Dedifferentiated amniotic fluid mesenchymal stem cell (primary cell): ENCODE measurements at regions not wholly inside any gene's neighbourhood (a gene's known extent, or its start where the extent isn't known, plus 50 kb on each side); places are given as distances from the start of the nearest gene placed in this dataset.

Source experiments
- DNase-seq: peaks from one replicate; pipeline ENCODE4 v3.0.0-alpha.2; 2016; ENCODE audit errors: extremely low spot score

GRCh38 chr1:79614762-79615161 lies 608.2 kb upstream of the ADGRL4 start:
- DNase-seq, result no peak

- no peak for DNase-seq
Observed at GRCh38 chr1:79614106-79614505, 607.6 kb upstream of the ADGRL4 start.

DNA sequence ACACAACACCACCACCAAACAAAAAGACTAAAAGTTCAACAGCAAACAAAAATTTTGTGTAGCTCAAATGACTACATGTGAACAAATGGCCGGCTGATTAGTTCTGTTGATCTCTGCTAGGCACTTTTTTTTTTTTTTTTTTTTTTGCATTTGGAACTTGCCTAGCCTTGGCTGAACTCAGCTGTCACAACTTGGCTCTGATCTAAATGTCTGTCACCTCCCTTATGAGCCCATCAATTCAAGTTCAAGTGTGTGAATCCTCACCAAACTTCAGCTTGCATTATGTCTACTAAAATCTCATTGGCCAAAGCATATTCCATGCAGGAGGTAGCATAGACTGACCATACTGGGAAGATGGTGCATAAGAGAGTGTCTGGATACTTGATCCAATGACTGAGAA lies 606.5 kb upstream of the ADGRL4 start:
- DNase-seq, result no peak

DNA sequence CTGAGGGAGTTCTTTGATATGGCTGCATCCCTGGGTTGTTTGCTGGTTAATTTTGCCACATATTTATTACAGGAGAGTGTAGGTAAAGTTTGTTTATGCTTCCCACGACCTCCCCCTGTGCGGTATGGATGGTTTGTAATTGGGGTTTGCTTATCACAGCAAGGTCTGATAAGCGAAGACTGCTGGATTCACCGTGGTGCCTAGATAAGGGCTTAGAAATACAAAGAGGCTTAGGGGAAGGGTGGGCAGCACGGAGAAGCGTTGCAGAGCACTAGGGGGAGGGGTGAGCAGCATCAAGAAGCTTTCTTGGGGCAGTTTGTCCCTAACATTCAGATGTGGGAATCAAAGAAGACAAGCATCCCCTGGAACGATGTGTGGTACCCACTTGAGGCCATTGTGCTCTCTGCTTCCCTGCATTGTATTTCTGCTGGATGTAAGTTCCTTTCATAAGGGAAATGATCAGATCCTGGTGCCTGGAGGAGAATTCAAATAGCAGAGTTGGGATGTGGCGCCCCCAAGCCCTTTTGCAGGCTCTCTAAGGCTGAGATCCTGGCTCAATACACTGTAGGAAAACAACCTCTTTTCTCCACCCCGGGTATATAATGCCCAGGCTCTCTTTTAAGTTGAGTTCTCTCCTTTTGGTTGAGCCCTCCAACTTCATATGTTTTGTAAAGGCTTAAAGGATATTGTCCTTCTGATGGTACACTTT lies 598.1 kb upstream of the ADGRL4 start:
- DNase-seq, result no peak

- DNase-seq, result peak; percentile 41
Observed at GRCh38 chr1:79603843-79604242, 597.3 kb upstream of the ADGRL4 start.

GRCh38 chr1:79599257-79599656 lies 592.7 kb upstream of the ADGRL4 start:
- DNase-seq, result no peak

- no peak for DNase-seq
Observed at GRCh38 chr1:79595931-79596330, 589.4 kb upstream of the ADGRL4 start.

GRCh38 chr1:79594121-79594698 lies 587.7 kb upstream of the ADGRL4 start:
- no peak for DNase-seq

DNA sequence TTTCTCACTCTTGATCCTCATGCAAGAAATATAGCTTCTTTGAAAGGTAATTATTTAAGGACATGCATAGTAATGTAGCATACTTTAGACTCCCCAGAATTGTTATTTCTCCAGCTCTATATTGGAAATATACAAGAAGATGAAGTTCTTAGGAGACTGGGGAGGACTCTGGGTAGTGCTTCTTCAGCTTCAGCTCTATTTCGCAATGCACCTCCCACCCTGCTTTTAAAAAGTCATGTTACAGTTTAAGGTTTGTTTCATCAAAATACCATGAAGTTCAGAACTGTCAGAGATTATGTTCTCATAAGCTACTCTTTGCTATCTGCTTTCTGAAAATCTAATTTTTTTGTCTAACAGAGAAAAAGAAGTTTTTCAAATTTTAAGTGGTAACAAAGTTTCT lies 586.2 kb upstream of the ADGRL4 start:
- no peak for DNase-seq

- DNase-seq, result no peak
Observed at GRCh38 chr1:79588719-79589118, 582.2 kb upstream of the ADGRL4 start.

DNA sequence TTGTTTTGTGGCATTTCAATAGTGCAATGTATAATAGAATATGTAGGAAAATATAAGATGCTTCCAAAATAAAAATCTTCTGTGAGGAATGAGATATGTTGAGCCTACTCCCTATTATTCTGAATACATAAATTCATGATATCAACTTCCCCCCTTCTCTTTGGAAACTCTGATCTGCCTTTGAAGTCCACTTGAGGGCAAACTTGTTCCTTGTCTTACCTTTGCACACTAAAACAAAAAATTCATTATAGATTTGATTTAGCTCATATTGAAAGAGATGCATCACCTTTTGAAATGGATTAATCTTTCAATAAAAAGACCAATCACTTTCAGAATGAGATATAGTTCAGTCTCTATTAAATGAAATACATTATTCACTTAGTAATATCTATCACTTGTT lies 580.7 kb upstream of the ADGRL4 start:
- no peak for DNase-seq

- DNase-seq, result no peak
Observed at GRCh38 chr1:79585801-79586200, 579.3 kb upstream of the ADGRL4 start.

DNA sequence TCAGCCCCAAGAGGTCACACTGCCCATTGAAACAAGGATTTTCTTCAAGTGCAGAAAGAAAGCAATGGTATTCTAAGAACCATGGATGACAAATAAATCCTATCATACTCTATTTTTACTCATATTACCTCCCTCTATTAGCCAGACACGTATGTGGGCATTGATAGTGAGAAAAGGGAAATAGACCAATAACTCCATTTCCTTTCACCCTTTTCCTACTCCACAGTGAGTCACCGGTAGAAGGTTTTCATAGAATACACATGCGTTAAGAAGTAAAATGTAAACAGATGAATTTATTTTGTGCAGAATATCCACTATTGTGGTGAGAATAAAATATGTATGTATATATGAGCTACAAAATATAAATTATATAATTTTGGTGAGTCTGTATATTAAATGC lies 568.9 kb upstream of the ADGRL4 start:
- no peak for DNase-seq

- DNase-seq, result peak; percentile 50
Observed at GRCh38 chr1:79568411-79568810, 561.9 kb upstream of the ADGRL4 start.

DNA sequence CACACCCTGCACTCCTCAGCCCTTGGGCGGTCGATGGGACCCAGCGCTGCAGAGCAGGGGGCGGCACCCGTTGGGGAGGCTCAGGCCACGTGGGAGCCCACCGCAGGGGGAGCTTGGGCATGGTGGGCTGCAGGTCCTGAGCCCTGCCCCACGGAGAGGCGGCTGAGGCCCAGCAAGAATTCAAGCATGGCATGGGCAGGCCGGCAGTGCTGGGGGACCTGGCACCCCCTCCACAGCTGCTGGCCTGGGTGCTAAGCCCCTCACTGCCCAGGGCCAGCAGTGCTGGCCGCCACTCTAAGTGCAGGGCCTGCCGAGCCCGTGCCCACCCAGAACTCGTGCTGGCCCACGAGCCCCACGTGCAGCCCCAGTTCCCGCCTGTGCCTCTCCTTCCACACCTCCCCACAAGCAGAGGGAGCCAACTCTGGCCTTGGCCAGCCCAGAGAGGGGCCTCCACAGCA lies 555.0 kb upstream of the ADGRL4 start:
- DNase-seq, result no peak

- no peak for DNase-seq
Observed at GRCh38 chr1:79556189-79556588, 549.7 kb upstream of the ADGRL4 start.

GRCh38 chr1:79554688-79555087 lies 548.2 kb upstream of the ADGRL4 start:
- no peak for DNase-seq

DNA sequence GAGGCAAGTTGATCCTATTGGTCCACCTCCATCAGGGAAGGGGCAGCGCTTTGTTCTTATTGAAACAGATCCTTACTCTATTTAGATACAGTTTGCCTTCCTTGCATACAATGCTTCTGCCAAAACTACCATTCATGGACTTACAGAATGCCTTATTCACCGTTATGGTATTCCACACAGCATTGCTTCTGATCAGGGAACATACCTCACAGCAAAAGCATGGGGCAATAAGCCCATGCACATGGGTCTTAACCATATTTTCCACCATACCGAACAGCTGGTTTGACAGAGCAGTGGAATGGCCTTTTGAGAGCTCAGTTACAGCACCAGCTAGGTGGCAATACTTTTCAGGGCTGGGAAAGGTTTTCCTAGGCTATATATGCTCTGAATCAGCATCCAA lies 544.8 kb upstream of the ADGRL4 start:
- no peak for DNase-seq

DNA sequence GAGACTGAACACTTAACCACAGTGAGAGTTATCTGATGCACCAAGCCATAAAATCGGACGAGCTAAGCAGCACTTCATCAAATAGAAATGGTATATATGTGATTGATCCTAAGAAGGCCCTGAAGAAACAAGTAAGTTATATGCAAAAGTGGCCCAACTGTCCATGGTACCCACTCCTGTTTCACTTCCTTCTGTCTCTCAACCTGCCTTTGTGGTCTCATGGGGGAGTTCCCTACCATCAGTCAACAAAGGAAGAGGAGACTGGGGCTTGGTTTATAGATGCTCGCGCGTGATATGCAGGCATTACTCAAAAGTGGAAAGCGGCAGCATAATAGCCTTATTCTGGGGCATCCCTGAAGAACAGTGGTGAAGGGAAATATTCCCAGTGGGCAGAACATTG lies 543.9 kb upstream of the ADGRL4 start:
- no peak for DNase-seq

GRCh38 chr1:79549201-79549600 lies 542.7 kb upstream of the ADGRL4 start:
- no peak for DNase-seq

DNA sequence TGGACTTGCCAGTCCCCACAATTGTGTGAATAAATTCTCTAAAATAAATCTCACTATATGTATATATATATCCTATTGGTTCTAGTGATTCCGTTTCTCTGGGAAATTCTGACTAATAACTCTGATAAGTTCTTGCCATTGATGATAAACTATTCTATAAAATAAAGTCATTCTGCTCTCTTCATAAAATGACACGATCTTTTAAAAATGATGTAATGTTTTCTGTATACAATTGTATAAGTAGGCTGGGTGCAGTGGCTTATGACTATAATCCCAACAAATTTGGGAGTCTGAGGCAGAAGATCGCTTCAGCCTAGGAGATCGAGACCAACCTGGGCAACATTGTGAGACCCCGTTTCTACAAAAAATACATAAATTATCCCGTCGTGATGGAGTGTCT lies 541.0 kb upstream of the ADGRL4 start:
- no peak for DNase-seq

DNA sequence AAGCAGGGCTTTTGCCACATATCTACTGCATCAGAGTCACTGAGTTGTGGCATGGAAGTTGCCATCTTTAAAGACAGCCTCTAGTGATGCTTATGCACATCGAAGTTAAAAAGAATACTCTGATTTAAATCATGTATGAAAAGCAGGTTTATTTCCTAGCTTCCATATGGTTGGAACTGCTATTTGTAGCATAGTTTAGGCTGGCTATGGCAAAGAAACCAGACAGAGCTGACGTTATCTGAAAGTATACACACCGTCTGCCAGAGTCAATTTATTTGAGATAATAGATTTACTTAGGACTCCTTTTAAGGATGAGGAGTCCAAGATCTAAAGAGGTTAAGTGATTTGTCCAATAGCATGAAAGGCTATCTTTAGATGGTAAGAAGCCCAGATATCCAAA lies 536.9 kb upstream of the ADGRL4 start:
- DNase-seq, result no peak

- DNase-seq, result no peak
Observed at GRCh38 chr1:79539001-79539400, 532.5 kb upstream of the ADGRL4 start.

DNA sequence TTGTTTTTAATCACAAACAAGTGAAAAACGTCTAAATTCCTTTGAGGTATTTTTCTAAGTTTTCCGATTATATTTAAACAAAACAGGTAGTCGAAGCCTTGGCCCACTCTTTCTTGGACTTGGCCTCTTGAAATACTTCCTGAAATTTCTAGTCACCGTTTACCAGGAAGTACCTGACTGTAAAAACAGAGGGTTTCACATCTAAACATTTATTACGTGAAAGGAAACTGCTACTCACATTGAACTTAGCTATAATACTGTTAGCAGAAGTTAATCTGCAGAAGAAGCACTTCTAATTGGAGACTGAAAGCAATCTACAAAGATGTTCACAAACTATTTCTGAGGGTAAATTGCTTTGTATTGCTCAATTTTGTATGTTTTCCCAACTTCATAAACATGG lies 526.0 kb upstream of the ADGRL4 start:
- DNase-seq, result no peak
